K562 (cell line): ENCODE measurements at regions not wholly inside any gene's neighbourhood (a gene's known extent, or its start where the extent isn't known, plus 50 kb on each side); places are given as distances from the start of the nearest gene placed in this dataset.

ENCODE experiments used
- ATAC-seq: fragments of 200-7000 bp; cut with Tn5 transposase; 3 replicates; pipeline ENCODE4 v1.9.1; 2020; ENCODE audit warnings: moderate library complexity
- BruUV-seq: library from RNA; stranded (reverse); fragments of 400-500 nt; replicated peaks from 2 replicates; lab custom pipeline; 2021; lab: Mats Ljungman, UMichigan
- CTCF ChIA-PET: fragments of 300-600 bp; formaldehyde crosslinking; extraction: SDS; loops from one replicate; lab custom pipeline; 2021; ENCODE audit warnings: low intra/inter-chr PET ratio; lab: Yijun Ruan, JAX
- POLR2A ChIA-PET: fragments of 300-600, 350-650 bp; sonication (Branson Sonifier 250); formaldehyde crosslinking; extraction: SDS; loops from one replicate; lab custom pipeline; 2021; ENCODE audit warnings: antibody characterized with exemption, inconsistent platforms; lab: Yijun Ruan, JAX
- DNase-seq, 4 experiments: peaks; one replicate each; pipeline versions ENCODE4 v3.0.0 to v3.0.0-alpha.2; 2011 to 2018; ENCODE audit warnings: low spot score in 3 of 4, mixed read lengths in 3 of 4; ENCODE audit errors: extremely low read depth in 1 of 4
- FAIRE-seq: peaks from 2 replicates; lab custom pipeline; 2011; peaks lifted over from hg19 to GRCh38; lab: Jason Lieb, UNC
- H2AFZ ChIP-seq: 2 replicates; pipeline ENCODE4 v1.6.0; 2011; ENCODE audit warnings: low read depth, low read length, control low read depth, inconsistent platforms
- H3K27ac ChIP-seq: fragments of 200-600 bp; 3 replicates; pipeline ENCODE4 v1.8.0; 2011; ENCODE audit warnings: low read depth, mild to moderate bottlenecking, control low read depth, inconsistent platforms, low read length, moderate library complexity, mixed read lengths; ENCODE audit errors: extremely low read depth
- H3K27me3 ChIP-seq, 2 experiments: fragments of 300-600 bp in 1 of 2; 2 replicates in 1 of 2; 3 replicates in 1 of 2; pipeline versions ENCODE4 v1.6.0 to v1.8.0; 2011; ENCODE audit warnings: inconsistent platforms in 2 of 2, low read length in 2 of 2, mild to moderate bottlenecking in 1 of 2, mixed read lengths in 1 of 2, moderate library complexity in 1 of 2; ENCODE audit not compliant: control insufficient read depth in 2 of 2, insufficient read depth in 2 of 2
- H3K36me3 ChIP-seq: fragments of 300-600 bp; 3 replicates; pipeline ENCODE4 v1.8.0; 2011; ENCODE audit warnings: mild to moderate bottlenecking, low read length, inconsistent platforms; ENCODE audit not compliant: control insufficient read depth, insufficient read depth
- H3K4me1 ChIP-seq, 2 experiments: fragments of 200-600 bp in 1 of 2; replicated peaks in 1 of 2; 2 replicates in 1 of 2; 3 replicates in 1 of 2; pipeline versions ENCODE4 v1.5.1 to v1.8.0; 2011; ENCODE audit warnings: inconsistent platforms in 2 of 2, low read length in 2 of 2, mild to moderate bottlenecking in 1 of 2, mixed read lengths in 1 of 2, moderate library complexity in 1 of 2; ENCODE audit not compliant: control insufficient read depth in 2 of 2, insufficient read depth in 2 of 2
- H3K4me2 ChIP-seq: 2 replicates; pipeline ENCODE4 v1.6.1; 2011; ENCODE audit warnings: low read length, control low read depth, inconsistent platforms, mixed read lengths; ENCODE audit not compliant: insufficient read depth
- H3K4me3 ChIP-seq: fragments of 200-600 bp; sonication (generic), shearing (Covaris generic); 2 replicates; pipeline ENCODE4 v1.5.1; 2016; ENCODE audit warnings: control low read depth, inconsistent platforms
- H3K79me2 ChIP-seq: fragments of 200-600 bp; 3 replicates; pipeline ENCODE4 v1.8.0; 2011; ENCODE audit warnings: low read length, inconsistent platforms; ENCODE audit not compliant: control insufficient read depth, insufficient read depth
- H3K9ac ChIP-seq, 2 experiments: 2 replicates each; pipeline versions ENCODE4 v1.6.0 to v1.6.1; 2011; ENCODE audit warnings: low read depth in 2 of 2, low read length in 2 of 2, control low read depth in 1 of 2, inconsistent platforms in 1 of 2, mild to moderate bottlenecking in 1 of 2, mixed read lengths in 1 of 2; ENCODE audit not compliant: insufficient read depth in 1 of 2
- H3K9me1 ChIP-seq: one replicate; pipeline ENCODE4 v1.6.0; 2011; ENCODE audit warnings: inconsistent platforms, mild to moderate bottlenecking, low read length, moderate library complexity; ENCODE audit not compliant: control insufficient read depth, insufficient read depth
- H3K9me3 ChIP-seq: replicated peaks from 2 replicates; pipeline ENCODE4 v1.5.1; 2011; ENCODE audit warnings: low read depth, low read length, inconsistent platforms; ENCODE audit not compliant: control insufficient read depth, insufficient read depth
- H4K20me1 ChIP-seq: replicated peaks from 2 replicates; pipeline ENCODE4 v1.6.1; 2011; ENCODE audit warnings: low read length, inconsistent platforms, mixed read lengths; ENCODE audit not compliant: control insufficient read depth, insufficient read depth
- HES1 ChIP-seq: fragments of 450-650 bp; IDR thresholded peaks from 2 replicates; pipeline ENCODE4 v1.6.1; 2016; ENCODE audit warnings: low read depth, mild to moderate bottlenecking, moderate library complexity
- REST ChIP-seq, 2 experiments: fragments of 450-650 bp; formaldehyde crosslinking in 1 of 2; IDR thresholded peaks; 2 replicates each; pipeline versions ENCODE4 v1.4.0 to v1.6.1; 2014 to 2020; ENCODE audit warnings: mild to moderate bottlenecking in 2 of 2, borderline replicate concordance in 1 of 2, low read depth in 1 of 2
- WGBS: fragments of 100-300 bp; shearing (Covaris generic); methylation state at CpG from one replicate; pipeline ENCODE4 v1.1.6; 2016; ENCODE audit warnings: low coverage, mixed read lengths; ENCODE audit not compliant: insufficient coverage; ENCODE audit errors: missing lambda C conversion rate; 5-methylcytosine and 5-hydroxymethylcytosine counted together
- in situ Hi-C: fragments of 300-500 bp; cut with MboI; formaldehyde crosslinking; loops from 4 replicates; pipeline ENCODE4 v1.15.0; 2018; ENCODE audit warnings: inconsistent platforms, mixed read lengths
- intact Hi-C: fragments of 100-400 bp; cut with micrococcal nuclease; formaldehyde crosslinking; loops from 2 replicates; pipeline ENCODE4 v1.14.2; 2022

DNA sequence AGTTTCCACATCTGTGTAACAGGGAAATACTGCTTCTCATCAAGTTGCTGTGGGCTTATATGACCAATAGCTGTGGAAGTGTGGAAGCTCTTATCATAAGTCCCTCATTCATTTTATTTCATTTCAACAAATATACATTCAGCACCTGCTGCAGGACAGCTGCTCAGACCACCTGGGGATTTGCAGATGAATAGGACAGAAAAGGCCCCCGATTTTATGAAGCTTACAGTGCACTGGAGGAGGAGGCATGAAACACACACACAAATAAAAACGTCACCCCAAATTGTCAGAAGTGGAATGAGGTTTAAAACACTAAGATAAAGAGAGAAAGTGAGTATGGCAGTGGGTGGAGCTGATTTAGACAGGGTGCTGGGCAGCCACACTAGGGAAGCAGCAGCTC is 107.2 kb downstream of the DRD1 start:
- Histone ChIP-seq H3K4me2 (no peak overlapping the region), H3K9me3 (no peaks in the 10 kb centered on the region), H3K4me1 (no peaks in the 10 kb centered on the region), H3K27me3 (peaks cover 6 to 7% of the 10 kb centered on the region in 2 experiments; a peak in 2 of 5 replicates), H3K9ac (no peak overlapping the region), H4K20me1 (no peaks in the 10 kb centered on the region), H2AFZ (no peak overlapping the region), H3K79me2 (no peaks in the 10 kb centered on the region), H3K36me3 (no peaks in the 10 kb centered on the region), H3K4me3 (no peak overlapping the region), H3K9me1 (no peaks in the 10 kb centered on the region), H3K27ac (no peak overlapping the region)
- CTCF ChIA-PET, result no interaction called here
- DNase-seq (no peak), FAIRE-seq (no peak), ATAC-seq (no peak)
- no TSS peak for BruUV-seq
- TF ChIP-seq REST (IDR thresholded peaks at IDR 0.05; ENCODE audit: borderline replicate concordance) (peak; percentile 29; the same call in 1 of the 2 replicates), REST (CRISPR knock-in tag; IDR thresholded peaks at IDR 0.05; ENCODE audit: low read depth) (no peak), HES1 (no peak)
- in situ Hi-C loops, result no loop called here
- POLR2A ChIA-PET, result interaction anchor here (1.1 kb wide), 1 partner anchor 8 kb away, joined by 3 read pairs; no protein-coding TSS in a partner anchor
- intact Hi-C loops, result no loop called here
- 0% methylated on average over 2 of the region's 2 CpGs for WGBS
